HepG2 (cell line): ENCODE measurements at regions not wholly inside any gene's neighbourhood (a gene's known extent, or its start where the extent isn't known, plus 50 kb on each side); places are given as distances from the start of the nearest gene placed in this dataset.

Experiments used
- ATAC-seq: fragments of 200-7000 bp; cut with Tn5 transposase; 3 replicates; pipeline ENCODE4 v1.9.1; 2020; ENCODE audit warnings: mild to moderate bottlenecking, moderate library complexity
- BruUV-seq: library from RNA; stranded (reverse); fragments of 400-500 nt; replicated peaks from 2 replicates; lab custom pipeline; 2021; lab: Mats Ljungman, UMichigan
- CTCF ChIA-PET: fragments of 300-600 bp; formaldehyde crosslinking; extraction: SDS; loops from one replicate; lab custom pipeline; 2021; ENCODE audit warnings: low total read pairs, inconsistent platforms, low intra/inter-chr PET ratio; lab: Yijun Ruan, JAX
- POLR2A ChIA-PET: fragments of 350-600 bp; sonication (Branson Sonifier 250); formaldehyde crosslinking; loops from one replicate; lab custom pipeline; 2020; ENCODE audit warnings: antibody characterized with exemption, inconsistent platforms; lab: Yijun Ruan, JAX
- DNase-seq: peaks from one replicate; pipeline ENCODE4 v3.0.0-alpha.2; 2015; ENCODE audit warnings: low spot score
- FAIRE-seq: peaks from 3 replicates; lab custom pipeline; 2011; peaks lifted over from hg19 to GRCh38; lab: Jason Lieb, UNC
- H2AFZ ChIP-seq: one replicate; pipeline ENCODE4 v1.6.1; 2011; ENCODE audit warnings: low read length, inconsistent platforms
- H3K27ac ChIP-seq: fragments of 300-600 bp; 3 replicates; pipeline ENCODE4 v1.8.0; 2011; ENCODE audit warnings: mixed run types, mild to moderate bottlenecking, mixed read lengths, low read length, inconsistent platforms; ENCODE audit not compliant: insufficient read depth; ENCODE audit errors: extremely low read length
- H3K27me3 ChIP-seq, 2 experiments: fragments of 200-600 bp in 1 of 2; 2 replicates in 1 of 2; 3 replicates in 1 of 2; pipeline versions ENCODE4 v1.6.0 to v1.8.0; 2011; ENCODE audit warnings: low read length in 2 of 2, mild to moderate bottlenecking in 2 of 2, moderate library complexity in 2 of 2, inconsistent platforms in 1 of 2; ENCODE audit not compliant: insufficient read depth in 2 of 2, control insufficient read depth in 1 of 2
- H3K36me3 ChIP-seq, 2 experiments: fragments of 200-600 bp in 1 of 2; replicated peaks in 1 of 2; 2 replicates in 1 of 2; 3 replicates in 1 of 2; pipeline versions ENCODE4 v1.5.1 to v1.8.0; 2011; ENCODE audit warnings: low read length in 2 of 2, inconsistent platforms in 1 of 2; ENCODE audit not compliant: insufficient read depth in 2 of 2, control insufficient read depth in 1 of 2
- H3K4me1 ChIP-seq: 2 replicates; pipeline ENCODE4 v1.5.1; 2012; ENCODE audit warnings: low read length, inconsistent platforms; ENCODE audit not compliant: insufficient read depth
- H3K4me2 ChIP-seq: 2 replicates; pipeline ENCODE4 v1.6.0; 2011; ENCODE audit warnings: low read depth, low read length, inconsistent platforms
- H3K4me3 ChIP-seq, 3 experiments: fragments of 200-600 bp in 1 of 3; sonication (generic), shearing (Covaris generic) in 1 of 3; replicated peaks in 1 of 3; 2 replicates each; pipeline ENCODE4 v1.5.1; 2011 to 2016; ENCODE audit warnings: low read length in 3 of 3, inconsistent platforms in 2 of 3, low read depth in 2 of 3, mild to moderate bottlenecking in 2 of 3, control low read depth in 1 of 3, mixed read lengths in 1 of 3; ENCODE audit not compliant: insufficient read depth in 1 of 3
- H3K79me2 ChIP-seq: one replicate; pipeline ENCODE4 v1.6.1; 2011; ENCODE audit warnings: low read length, inconsistent platforms; ENCODE audit not compliant: insufficient read depth
- H3K9ac ChIP-seq: 2 replicates; pipeline ENCODE4 v1.6.0; 2011; ENCODE audit warnings: mild to moderate bottlenecking, low read depth, low read length, inconsistent platforms; ENCODE audit not compliant: insufficient read depth
- H3K9me3 ChIP-seq: 2 replicates; pipeline ENCODE4 v1.5.1; 2012; ENCODE audit warnings: mild to moderate bottlenecking, low read length
- H4K20me1 ChIP-seq: 2 replicates; pipeline ENCODE4 v1.6.0; 2011; ENCODE audit warnings: inconsistent platforms, mild to moderate bottlenecking, low read length, moderate library complexity; ENCODE audit not compliant: insufficient read depth
- CBX5 ChIP-seq: sonication (generic); formaldehyde crosslinking; IDR thresholded peaks from 2 replicates; pipeline ENCODE4 v1.4.0; 2020; ENCODE audit warnings: missing genetic modification reagents, borderline replicate concordance
- CEBPB ChIP-seq: IDR thresholded peaks from 2 replicates; pipeline ENCODE4 v1.6.1; 2011; ENCODE audit warnings: low read depth, low read length, improper control_type of control experiment, borderline replicate concordance
- ERF ChIP-seq: IDR thresholded peaks from 2 replicates; pipeline ENCODE4 v1.6.1; 2018; ENCODE audit warnings: missing biosample characterization, missing genetic modification reagents
- FOXM1 ChIP-seq: sonication (generic); formaldehyde crosslinking; IDR thresholded peaks from 2 replicates; pipeline ENCODE4 v1.5.0; 2020; ENCODE audit warnings: missing genetic modification reagents
- GATAD2A ChIP-seq: IDR thresholded peaks from 2 replicates; pipeline ENCODE4 v1.6.1; 2016
- HMG20B ChIP-seq: conservative IDR thresholded peaks from 2 replicates; pipeline ENCODE4 v1.6.1; 2016; ENCODE audit warnings: missing genetic modification reagents, missing compliant biosample characterization
- HNRNPL ChIP-seq: fragments of 200-400 bp; formaldehyde crosslinking; IDR thresholded peaks from 2 replicates; pipeline ENCODE4 v1.6.1; 2017; ENCODE audit warnings: mild to moderate bottlenecking, low read depth, low read length
- KLF9 ChIP-seq: IDR thresholded peaks from 2 replicates; pipeline ENCODE4 v1.6.1; 2016; ENCODE audit warnings: low read depth
- MED13 ChIP-seq: sonication (generic); formaldehyde crosslinking; IDR thresholded peaks from 2 replicates; pipeline ENCODE4 v1.5.0; 2020; ENCODE audit warnings: missing genetic modification reagents
- PAX8 ChIP-seq: sonication (generic); formaldehyde crosslinking; IDR thresholded peaks from 2 replicates; pipeline ENCODE4 v1.8.0; 2022; ENCODE audit warnings: mild to moderate bottlenecking, missing genetic modification reagents, borderline replicate concordance
- TAF15 ChIP-seq: fragments of 200-400 bp; formaldehyde crosslinking; IDR thresholded peaks from one replicate; pipeline ENCODE4 v1.6.1; 2018; ENCODE audit warnings: mild to moderate bottlenecking, low read depth, low read length; ENCODE audit not compliant: poor library complexity, severe bottlenecking
- THYN1 ChIP-seq: sonication (generic); formaldehyde crosslinking; IDR thresholded peaks from 2 replicates; pipeline ENCODE4 v1.8.1; 2023; ENCODE audit warnings: low read depth, mild to moderate bottlenecking, moderate library complexity, missing genetic modification reagents, borderline replicate concordance
- TOPORS ChIP-seq: sonication (generic); formaldehyde crosslinking; IDR thresholded peaks from 2 replicates; pipeline ENCODE4 v1.8.0; 2023; ENCODE audit warnings: mild to moderate bottlenecking, missing genetic modification reagents
- ZFY ChIP-seq: sonication (generic); formaldehyde crosslinking; IDR thresholded peaks from 2 replicates; pipeline ENCODE4 v1.4.0; 2020; ENCODE audit warnings: missing genetic modification reagents
- ZFYVE20 ChIP-seq: sonication (generic); formaldehyde crosslinking; IDR thresholded peaks from 2 replicates; pipeline ENCODE4 v1.8.0; 2023; ENCODE audit warnings: low read depth, mild to moderate bottlenecking, moderate library complexity, missing genetic modification reagents, borderline replicate concordance
- ZNF234 ChIP-seq: sonication (generic); formaldehyde crosslinking; conservative IDR thresholded peaks from 2 replicates; pipeline ENCODE4 v1.5.1; 2020; ENCODE audit warnings: mild to moderate bottlenecking, missing genetic modification reagents
- ZNF337 ChIP-seq: sonication (generic); formaldehyde crosslinking; IDR thresholded peaks from 2 replicates; pipeline ENCODE4 v1.5.1; 2020; ENCODE audit warnings: missing genetic modification reagents, low read depth, mild to moderate bottlenecking, borderline replicate concordance
- ZNF572 ChIP-seq: sonication (generic); formaldehyde crosslinking; IDR thresholded peaks from 2 replicates; pipeline ENCODE4 v1.5.1; 2020; ENCODE audit warnings: mild to moderate bottlenecking, missing genetic modification reagents
- WGBS: methylation state at CpG from one replicate; pipeline ENCODE4 v1.1.6; 2017; ENCODE audit warnings: low lambda C conversion rate; 5-methylcytosine and 5-hydroxymethylcytosine counted together
- in situ Hi-C: cut with HindIII; loops from 2 replicates; pipeline ENCODE4 v1.10.0; 2017; ENCODE audit warnings: low pct_unique_long_range_greater_than_20kb; ENCODE audit not compliant: extremely low pct_ligation_motif_present
- intact Hi-C: fragments of 100-400 bp; cut with micrococcal nuclease; formaldehyde crosslinking; loops from one replicate; pipeline ENCODE4 v1.10.0; 2022; ENCODE audit not compliant: unreplicated experiment
- TF ChIP-seq, protein P1 (sequence below): sonication (generic); formaldehyde crosslinking; IDR thresholded peaks from 2 replicates; pipeline ENCODE4 v1.5.0; 2020; ENCODE audit warnings: mild to moderate bottlenecking, missing genetic modification reagents

DNA sequence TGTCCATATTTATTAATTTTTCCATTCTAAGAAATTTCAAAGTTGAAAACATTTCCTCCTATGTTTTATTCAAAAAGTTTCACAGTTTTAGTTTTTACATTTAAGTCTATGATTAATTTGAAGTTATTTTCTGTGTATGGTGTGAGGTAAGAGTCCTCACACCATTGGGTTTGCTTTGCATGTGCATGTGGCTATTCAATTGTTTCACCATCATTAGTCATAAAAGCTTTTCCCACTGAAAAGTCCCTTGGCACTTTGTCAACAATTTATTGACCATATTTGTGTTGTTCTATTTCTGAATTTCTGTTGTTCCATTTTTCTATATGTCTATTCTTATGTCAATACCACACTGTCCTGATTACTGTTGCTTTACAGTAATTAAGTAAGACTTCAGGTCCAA is 186.5 kb downstream of the KIF18A start:
- FAIRE-seq (no peak), ATAC-seq (no peak), DNase-seq (no peak)
- Histone ChIP-seq H3K4me1 (no peaks in the 10 kb centered on the region), H3K27me3 (no peaks in the 10 kb centered on the region; a peak in 1 of 5 replicates), H2AFZ (no peak overlapping the region), H3K4me2 (no peak overlapping the region), H3K27ac (no peak overlapping the region), H3K9me3 (no peaks in the 10 kb centered on the region), H3K36me3 (no peaks in the 10 kb centered on the region), H3K4me3 (no peak overlapping the region), H3K79me2 (no peaks in the 10 kb centered on the region), H3K9ac (no peak overlapping the region), H4K20me1 (no peaks in the 10 kb centered on the region)
- CTCF ChIA-PET, result no interaction called here
- TF ChIP-seq FOXM1, result no peak
- TF ChIP-seq, protein P1, sequence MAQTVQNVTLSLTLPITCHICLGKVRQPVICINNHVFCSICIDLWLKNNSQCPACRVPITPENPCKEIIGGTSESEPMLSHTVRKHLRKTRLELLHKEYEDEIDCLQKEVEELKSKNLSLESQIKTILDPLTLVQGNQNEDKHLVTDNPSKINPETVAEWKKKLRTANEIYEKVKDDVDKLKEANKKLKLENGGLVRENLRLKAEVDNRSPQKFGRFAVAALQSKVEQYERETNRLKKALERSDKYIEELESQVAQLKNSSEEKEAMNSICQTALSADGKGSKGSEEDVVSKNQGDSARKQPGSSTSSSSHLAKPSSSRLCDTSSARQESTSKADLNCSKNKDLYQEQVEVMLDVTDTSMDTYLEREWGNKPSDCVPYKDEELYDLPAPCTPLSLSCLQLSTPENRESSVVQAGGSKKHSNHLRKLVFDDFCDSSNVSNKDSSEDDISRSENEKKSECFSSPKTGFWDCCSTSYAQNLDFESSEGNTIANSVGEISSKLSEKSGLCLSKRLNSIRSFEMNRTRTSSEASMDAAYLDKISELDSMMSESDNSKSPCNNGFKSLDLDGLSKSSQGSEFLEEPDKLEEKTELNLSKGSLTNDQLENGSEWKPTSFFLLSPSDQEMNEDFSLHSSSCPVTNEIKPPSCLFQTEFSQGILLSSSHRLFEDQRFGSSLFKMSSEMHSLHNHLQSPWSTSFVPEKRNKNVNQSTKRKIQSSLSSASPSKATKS (CRISPR knock-in tag), result no peak
- TF ChIP-seq ZFY (CRISPR knock-in tag), result no peak
- TF ChIP-seq CEBPB, result no peak
- intact Hi-C loops (no loop called here), in situ Hi-C loops (no loop called here)
- BruUV-seq, result no TSS peak
- POLR2A ChIA-PET, result no interaction called here

DNA sequence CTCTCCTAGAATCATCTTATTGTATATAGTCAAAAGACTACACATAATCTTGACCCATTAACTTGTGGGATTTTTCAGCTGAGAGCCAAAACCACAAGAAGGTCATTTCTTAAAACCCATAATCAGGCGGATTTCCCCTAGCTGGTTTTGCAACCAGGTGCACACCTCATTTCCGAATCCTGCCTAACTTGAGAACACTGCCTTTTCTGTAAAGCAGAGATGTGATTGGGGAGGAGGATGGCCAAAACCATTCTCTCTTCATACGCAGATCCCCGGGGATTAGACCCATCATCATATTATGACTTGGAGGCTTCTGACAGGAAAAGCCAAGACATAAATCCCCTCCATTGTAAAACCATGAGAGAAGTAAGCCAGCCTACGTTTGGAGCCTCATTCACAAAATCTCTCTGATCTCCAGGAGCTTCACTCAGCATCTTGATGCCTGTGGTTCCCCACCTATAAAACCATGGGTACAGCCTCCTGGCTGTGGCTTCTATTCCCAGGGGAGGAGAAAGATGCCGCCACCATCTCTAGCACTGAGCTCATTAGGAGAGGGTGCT is 191.3 kb downstream of the KIF18A start:
- ATAC-seq (no peak), FAIRE-seq (no peak), DNase-seq (no peak)
- Histone ChIP-seq H3K27me3 (no peaks in the 10 kb centered on the region), H4K20me1 (no peaks in the 10 kb centered on the region), H3K4me3 (no peak overlapping the region), H3K79me2 (no peaks in the 10 kb centered on the region), H3K36me3 (no peaks in the 10 kb centered on the region), H3K4me1 (no peaks in the 10 kb centered on the region), H3K9me3 (no peaks in the 10 kb centered on the region), H3K9ac (no peak overlapping the region), H2AFZ (no peak overlapping the region), H3K4me2 (no peak overlapping the region), H3K27ac (no peak overlapping the region)
- ChIA-PET POLR2A (no interaction called here), CTCF (no interaction called here)
- intact Hi-C loops, result no loop called here
- BruUV-seq, result no TSS peak
- TF ChIP-seq CBX5 (CRISPR knock-in tag), result no peak
- no peak for TF ChIP-seq HMG20B (CRISPR knock-in tag)
- TF ChIP-seq ZNF337 (CRISPR knock-in tag), result no peak
- TF ChIP-seq GATAD2A (CRISPR knock-in tag), result no peak
- TF ChIP-seq HNRNPL, result no peak
- no peak for TF ChIP-seq TOPORS (CRISPR knock-in tag)
- no peak for TF ChIP-seq ZNF572 (CRISPR knock-in tag)
- no peak for TF ChIP-seq ZNF234 (CRISPR knock-in tag)
- no peak for TF ChIP-seq MED13 (CRISPR knock-in tag)
- no peak for TF ChIP-seq KLF9 (CRISPR knock-in tag)
- TF ChIP-seq ZFYVE20, result no peak
- TF ChIP-seq TAF15, result no peak
- no peak for TF ChIP-seq PAX8 (CRISPR knock-in tag)
- no peak for TF ChIP-seq ERF (CRISPR knock-in tag)
- no peak for TF ChIP-seq THYN1
- WGBS, result 10% methylated on average over 6 of the region's 6 CpGs
- in situ Hi-C loops, result no loop called here
